HG03159 (cell line): ENCODE measurements at regions not wholly inside any gene's neighbourhood (a gene's known extent, or its start where the extent isn't known, plus 50 kb on each side); places are given as distances from the start of the nearest gene placed in this dataset.
"Not testable (repeated sequence)": the region's sequence is repeated elsewhere in the genome, so short reads cannot be mapped to it uniquely, and the experiment has no call there.

Experiments used
- ATAC-seq: cut with Tn5 transposase; IDR thresholded peaks from one replicate; pipeline ENCODE4 v1.9.1; 2021; ENCODE audit warnings: mild to moderate bottlenecking, moderate library complexity; ENCODE audit not compliant: unreplicated experiment

DNA sequence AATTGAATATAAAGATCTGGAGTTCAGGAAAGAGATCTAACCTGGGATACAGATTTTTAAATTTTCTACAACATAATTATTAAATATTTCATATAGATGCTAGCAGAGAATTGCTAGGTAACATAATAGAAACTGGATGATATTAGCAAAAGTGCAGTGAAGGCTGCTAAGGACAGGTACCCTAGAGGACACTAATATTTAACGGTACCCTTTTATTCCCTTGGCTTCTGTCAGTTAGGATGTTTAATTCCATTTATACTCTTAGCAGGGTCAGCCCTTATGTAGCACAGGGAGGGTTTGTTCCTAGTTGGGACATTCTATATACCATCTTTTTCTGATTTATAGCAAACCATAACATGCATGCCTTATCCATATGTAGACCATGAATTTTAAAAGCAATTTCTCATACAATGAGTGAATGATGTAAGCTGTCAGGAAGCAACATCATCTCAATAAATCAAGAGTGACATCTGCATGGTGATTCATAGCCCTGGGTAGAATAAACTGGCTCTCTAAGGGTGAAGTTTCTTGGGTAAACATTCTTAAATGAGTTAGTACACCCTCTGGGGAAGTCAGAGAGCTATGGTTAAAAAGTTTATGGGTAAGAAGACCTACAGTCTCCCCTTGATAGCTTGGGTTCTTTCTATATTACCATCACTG lies 404.4 kb upstream of the MGAT4C start:
- ATAC-seq: no peak

DNA sequence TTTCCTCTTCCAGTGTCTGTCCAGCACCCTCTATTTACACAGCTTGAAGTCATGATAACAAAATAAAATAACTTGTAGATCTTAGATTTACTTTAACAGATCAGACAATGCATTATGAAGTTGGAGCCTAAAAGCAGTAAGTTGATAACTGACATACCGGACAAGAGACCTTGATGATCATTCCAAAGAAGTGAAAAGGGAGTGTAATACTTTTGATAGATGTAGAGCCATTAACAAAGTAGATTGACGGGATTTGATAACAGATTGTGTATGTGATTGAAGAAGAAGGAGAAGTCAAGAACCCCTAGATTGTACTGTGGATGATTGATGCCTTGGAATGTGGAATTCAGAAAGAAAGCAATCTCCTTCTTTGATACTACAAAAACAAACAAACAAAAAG lies 403.8 kb upstream of the MGAT4C start:
- no peak for ATAC-seq

DNA sequence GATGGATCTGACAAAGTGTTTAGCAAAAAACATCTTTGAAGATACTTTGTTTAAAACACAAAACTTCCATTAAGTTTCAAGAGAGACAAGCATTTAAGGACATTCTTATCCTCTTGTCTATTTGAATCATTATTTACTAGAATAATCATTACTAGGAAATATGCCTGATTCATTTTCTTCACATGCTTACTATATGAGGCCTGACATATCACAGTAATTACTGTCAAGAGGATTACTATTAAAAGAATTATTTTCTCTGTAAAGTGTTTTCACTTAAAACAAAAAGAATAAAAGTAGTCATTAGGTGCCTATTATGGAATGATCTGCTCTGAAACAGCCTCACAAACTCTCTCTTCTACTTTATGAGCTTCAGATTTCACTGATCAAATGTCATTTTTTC lies 402.1 kb upstream of the MGAT4C start:
- no peak for ATAC-seq

DNA sequence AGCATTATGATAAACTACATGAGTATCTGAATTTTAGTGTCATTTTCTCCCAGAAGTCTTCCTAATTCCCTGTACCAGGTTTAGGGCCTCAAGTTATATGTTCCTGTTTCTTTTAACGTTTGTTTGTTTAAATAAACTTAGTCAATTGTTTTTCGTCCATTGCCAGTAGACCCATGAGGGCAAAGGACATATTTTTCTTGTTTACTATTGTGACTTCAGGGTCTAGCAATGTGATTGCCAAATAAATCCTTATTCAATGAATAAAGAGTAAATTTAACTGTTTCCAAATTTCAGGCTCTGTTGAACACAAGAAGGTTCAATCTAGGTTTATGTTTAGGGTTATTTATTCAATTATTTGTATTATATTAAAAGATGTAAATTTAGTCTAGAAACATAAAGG lies 391.6 kb upstream of the MGAT4C start:
- no peak for ATAC-seq

DNA sequence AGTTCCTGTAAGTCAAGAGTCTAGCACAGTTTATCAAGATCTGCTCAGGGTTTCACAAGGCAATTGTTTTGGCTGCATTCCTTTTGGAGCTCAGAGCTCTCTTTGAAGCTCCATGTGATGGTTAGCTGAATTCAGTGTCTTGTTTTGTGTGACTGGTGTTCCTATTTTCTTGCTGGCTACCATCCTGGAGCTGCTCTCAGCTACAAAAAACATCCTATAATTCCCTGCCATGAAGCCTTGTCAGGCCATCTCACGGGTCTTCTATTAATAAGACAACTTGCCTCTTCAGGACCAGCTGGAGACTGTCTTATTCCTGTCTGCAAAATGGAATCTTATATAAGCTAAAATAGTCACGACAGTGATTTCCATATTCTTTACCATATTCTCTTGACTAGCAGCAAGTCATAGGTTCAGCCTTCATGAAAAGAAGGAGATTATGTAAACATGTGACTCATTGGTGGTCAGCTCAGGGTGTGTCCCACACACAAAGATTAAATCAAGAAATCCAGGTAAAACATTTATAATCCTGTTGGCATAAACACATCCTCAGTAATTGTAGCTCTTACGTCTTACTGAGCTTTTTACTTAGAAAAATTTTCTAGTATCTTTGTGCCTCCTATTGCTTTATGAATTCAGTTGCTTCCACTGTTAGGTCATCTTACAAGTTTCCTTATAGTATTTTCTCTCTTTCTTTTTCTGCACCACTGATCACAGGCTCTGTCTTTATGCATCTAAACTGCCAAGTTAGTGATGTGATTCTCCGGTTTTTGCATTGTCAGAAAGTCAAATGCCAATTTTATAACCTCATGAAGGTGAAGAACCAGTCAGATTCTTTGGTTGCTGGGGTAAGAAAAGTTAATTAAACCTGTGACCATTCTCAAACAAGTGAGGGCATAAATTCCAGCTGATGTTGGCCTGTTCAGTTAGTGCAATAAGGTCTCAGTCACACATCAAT lies 378.5 kb upstream of the MGAT4C start:
- ATAC-seq: no peak

DNA sequence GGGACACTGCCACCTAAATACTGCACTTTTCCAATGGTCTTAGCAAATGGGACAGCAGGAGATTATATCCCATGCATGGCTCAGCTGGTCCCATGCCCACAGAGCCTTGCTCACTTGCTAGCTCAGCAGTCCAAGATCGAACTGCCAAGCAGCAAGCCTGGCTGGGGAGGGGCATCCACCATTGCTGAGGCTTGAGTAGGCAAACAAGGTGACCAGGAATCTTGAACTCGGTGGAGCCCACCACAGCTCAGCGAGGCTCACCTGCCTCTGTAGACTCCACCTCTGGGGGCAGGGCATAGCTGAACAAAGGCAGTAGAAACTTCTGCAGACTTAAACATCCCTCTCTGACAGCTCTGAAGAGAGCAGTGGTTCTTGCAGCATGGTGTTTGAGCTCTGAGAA lies 370.8 kb upstream of the MGAT4C start:
- ATAC-seq: no peak

DNA sequence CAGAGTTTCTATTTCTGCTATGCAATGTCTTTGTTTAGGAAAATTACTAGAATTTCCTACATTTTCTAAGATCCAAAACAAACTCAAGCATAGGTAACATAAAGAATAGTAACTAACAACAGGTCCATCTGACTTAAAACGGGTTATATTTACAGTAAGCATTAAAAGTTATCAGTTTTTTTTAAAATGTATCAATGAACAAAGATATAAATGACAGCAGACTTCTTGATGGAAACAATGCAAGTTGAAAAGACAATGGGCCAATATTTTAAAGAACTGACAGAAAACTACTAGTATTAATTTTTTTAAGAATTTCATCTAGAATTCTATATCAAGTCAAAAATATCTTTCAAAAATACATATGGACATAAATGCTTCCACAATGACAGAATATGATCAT lies 367.1 kb upstream of the MGAT4C start:
- no peak for ATAC-seq

DNA sequence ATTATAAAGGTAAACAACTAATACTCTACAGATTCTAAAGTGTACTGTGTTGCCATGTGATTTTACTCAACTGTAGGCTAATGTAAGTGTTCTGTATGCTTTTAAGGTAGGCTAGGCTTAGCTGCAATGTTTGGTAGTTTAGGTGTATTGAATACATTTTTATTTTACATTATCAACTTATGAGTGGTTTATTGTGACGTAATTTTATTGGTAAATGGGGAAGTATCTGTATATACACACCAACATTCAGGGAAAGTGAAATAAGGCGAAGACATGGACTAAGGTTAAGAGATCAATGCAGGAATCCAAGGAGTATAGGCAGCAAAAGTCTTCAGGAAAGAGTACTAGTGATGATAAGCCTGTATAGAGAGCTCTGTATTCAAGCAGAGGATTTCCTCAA lies 365.8 kb upstream of the MGAT4C start:
- ATAC-seq: no peak

DNA sequence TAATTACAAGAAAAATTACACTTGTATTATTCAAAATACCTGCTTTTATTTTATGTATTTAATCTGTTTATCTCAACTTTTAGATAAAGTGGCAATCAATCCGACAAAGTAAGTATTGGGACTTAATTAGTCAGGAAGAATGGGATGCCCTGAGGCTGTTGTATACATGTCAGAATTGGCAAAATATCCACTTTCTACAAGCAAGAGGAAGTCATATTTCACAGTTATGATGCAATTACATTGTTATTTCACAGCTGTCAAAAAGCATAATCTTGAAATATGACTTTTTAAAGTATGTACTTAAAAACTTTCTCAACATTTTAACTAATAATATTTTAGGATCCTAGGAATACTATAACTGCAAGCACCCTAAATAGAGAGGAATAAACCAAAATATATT lies 357.1 kb upstream of the MGAT4C start:
- ATAC-seq: no peak

DNA sequence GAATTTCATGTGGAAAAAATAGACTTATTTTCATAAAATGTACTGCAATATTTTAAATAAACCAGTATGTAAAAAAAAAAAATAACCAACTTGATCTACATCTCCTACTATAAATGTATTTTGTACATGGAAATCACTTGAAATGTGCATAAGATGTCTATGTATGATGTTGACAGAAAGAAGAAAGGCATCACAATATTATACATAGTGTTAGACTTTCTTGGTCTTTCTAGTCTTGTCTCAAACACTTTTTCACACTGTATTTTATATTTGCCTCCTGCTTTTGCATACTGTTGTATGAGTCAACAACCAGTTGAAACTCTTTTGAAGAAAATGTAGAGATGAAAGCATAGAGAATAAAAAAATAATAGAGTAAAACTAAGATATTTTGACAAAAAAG lies 352.4 kb upstream of the MGAT4C start:
- no peak for ATAC-seq

DNA sequence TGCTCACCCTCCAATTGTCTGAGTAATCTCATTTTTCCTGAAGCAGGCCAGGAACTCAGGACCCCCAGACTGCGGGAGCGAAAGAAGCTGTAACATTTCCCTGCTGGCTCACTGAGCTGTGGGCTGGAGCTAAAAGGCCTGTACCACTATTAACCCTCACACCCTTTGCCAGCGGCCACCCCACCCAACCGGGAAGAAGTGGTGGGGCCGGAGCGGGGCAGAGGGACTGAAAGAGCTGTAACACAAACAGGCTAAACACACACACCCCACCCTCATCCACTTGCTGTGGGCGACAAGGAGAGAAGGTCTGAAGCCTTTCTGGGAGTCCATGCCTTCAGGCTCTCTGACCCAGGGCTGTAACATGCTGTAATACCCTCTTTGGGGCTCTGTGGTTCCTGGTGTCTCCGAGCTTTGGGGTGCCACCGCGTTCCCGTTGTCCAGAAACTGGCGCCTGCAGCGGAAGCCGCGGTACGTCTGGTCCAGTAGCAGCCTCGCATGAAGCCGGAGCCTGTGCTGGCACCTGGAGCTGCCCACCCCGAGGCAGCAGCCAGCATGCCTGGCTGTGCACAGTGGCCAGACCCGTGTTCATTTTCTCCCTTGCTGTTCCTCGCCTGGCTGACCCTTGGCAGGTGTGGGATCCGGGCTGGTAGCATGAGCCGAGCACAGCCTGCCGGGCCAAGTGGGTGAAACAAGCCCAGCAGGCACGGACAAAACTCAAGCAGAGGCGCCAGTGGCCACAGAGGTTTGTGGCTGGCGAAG lies 345.5 kb upstream of the MGAT4C start:
- ATAC-seq: no peak

DNA sequence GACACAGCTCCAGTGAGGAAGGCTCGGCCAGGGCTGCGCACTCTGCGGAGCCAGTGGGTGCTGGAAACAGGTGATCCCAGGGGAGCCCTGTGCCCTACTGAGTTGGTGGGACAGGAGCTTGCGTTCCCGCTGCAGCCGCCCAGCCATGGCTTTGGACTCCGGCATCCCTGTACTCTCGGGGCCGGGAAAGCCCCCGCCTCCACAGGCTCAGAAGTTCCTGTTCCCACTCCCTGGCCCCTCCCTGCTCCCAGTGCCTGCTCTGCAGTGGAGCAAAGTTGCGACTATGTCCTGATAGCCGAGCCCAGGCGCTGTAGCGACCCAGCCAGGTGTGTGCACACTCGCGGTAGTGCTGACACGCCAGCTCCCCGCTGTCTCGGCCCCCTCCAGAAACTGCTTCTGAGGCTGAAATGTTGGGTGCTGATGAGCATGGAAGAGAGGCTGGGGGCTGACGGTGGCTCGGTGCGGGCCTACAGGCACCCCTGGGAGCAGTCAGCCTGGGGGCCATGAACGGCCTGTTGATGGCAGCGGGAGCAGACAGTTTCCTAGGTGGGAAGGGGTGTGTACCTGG lies 344.6 kb upstream of the MGAT4C start:
- no peak for ATAC-seq

DNA sequence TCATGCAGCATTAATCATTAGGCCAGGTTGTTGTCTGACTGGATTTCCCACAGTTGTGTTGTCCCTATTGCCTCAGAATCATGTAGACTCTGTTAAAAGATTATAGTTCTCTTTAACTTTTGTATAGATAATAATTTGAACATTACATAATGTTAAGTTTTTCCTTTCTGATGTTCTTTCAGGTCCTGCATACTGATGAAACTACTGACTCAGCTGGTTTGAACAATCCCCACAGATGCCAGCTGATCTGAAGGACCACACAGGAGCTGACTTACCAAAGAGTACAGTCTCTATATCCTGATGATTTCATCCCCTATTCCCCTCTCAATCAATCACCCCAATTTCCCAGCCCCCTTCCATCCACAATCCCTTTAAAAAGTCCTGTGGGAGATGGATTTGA lies 341.2 kb upstream of the MGAT4C start:
- no peak for ATAC-seq

DNA sequence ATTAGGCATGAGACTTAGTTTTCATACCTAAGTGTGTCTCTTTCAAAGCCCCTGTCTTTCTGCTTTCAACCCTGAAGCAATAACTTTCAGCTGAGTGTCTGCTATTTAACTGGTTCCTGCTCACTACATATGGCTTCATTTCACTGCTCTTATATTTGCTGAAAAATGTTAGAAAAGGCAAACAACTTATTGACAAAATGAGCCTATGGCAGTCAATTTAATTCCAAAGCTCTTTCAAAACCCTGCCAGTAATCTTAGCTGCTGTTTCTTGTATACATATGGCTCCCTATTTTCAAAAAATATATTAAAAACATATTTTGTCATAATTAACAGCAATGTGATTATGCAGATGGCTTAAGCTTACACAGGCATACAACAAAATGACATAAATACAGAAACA lies 334.1 kb upstream of the MGAT4C start:
- ATAC-seq: no peak

DNA sequence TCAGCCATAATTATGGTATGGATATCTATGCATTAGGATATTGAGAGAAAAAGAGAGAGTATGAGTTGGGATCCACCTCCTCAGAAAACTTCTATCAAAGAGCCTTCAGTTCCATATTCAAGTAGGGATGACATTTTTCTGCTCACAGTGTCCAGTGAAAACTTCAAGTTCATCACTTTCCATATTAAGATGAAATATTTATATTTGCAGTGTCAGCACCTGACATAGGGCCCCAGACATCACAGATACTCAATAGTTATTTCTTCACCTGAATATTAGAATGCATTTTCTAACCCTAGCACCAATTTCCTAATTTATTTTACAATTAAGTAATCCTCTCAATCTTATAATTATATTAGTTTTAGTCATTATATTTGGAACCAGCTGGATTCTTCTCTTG lies 318.0 kb upstream of the MGAT4C start:
- ATAC-seq: no peak

DNA sequence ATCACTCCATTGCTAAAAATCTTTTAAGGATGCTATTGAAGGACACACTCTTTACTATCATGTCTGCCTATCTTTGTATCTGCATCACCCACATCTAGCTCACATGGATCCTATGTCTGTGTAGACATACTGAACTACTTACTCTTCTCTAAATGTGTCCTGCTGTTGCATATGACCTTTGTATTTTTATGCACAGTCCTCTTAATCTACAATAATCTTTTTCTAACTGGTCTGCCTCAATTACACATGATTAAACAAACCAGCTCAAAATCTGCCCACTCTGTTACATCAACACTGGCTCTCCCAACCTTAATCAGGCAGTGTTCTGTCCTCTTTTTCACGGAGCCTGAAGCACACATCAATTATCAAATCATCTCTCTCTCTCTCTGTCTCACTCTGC lies 316.3 kb upstream of the MGAT4C start:
- ATAC-seq: no peak

DNA sequence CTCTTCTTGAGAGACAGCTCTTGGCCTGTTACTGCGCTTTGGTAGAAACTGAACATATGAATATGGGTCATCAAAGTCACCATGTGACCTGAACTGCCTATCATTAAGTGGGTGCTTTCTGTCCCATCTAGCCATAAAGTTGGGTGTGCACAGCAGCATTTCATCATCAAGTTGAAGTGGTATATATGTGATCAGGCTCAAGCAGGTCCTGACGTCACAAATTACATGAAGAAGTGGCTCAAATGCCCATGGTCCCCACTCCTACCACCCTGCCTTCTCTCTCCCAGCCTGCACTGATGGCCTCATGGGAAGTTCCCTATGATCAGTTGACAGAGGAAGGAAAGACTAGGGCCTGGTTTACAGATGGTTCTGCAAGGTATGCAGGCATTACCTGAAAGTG lies 308.8 kb upstream of the MGAT4C start:
- no peak for ATAC-seq

DNA sequence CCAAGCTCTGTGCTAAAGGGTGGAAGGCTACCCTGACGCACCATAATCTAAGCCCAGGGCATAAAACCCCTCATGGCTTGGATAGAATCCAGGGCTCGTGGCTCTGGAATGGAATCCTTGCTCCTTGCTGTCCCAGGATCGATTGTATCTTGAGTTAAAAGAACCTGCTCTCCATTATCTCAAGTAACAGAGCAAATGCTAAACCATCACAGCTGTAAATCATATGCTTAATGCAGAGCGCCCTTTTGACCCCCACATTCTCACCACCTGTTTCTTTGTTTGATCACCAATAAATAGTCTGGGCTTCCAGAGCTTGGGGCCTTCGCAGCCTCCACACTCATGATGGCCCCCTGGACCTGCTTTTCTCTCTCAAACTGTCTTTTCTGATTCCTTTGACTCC lies 299.3 kb upstream of the MGAT4C start:
- ATAC-seq: not testable (repeated sequence)

DNA sequence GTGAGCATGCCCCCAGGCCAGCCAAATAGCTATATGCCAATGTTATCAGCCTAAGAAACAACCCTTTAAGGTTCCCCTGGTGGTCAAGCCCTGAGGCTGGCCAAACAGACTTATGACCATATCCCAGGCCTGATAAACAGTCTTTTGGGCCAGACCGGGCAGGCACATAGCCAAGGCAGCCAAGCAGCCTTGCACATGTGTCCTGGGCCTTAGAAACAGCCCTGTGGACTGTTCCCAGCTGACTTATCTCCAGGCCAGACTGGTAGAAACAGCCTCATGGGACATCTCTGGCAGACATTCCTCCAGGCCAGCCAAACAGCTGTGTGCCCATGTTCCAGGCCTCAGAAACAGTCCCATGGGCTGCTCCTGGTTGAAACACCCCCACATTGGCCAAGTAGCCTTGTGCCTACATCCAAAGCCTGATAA lies 295.0 kb upstream of the MGAT4C start:
- ATAC-seq: no peak

DNA sequence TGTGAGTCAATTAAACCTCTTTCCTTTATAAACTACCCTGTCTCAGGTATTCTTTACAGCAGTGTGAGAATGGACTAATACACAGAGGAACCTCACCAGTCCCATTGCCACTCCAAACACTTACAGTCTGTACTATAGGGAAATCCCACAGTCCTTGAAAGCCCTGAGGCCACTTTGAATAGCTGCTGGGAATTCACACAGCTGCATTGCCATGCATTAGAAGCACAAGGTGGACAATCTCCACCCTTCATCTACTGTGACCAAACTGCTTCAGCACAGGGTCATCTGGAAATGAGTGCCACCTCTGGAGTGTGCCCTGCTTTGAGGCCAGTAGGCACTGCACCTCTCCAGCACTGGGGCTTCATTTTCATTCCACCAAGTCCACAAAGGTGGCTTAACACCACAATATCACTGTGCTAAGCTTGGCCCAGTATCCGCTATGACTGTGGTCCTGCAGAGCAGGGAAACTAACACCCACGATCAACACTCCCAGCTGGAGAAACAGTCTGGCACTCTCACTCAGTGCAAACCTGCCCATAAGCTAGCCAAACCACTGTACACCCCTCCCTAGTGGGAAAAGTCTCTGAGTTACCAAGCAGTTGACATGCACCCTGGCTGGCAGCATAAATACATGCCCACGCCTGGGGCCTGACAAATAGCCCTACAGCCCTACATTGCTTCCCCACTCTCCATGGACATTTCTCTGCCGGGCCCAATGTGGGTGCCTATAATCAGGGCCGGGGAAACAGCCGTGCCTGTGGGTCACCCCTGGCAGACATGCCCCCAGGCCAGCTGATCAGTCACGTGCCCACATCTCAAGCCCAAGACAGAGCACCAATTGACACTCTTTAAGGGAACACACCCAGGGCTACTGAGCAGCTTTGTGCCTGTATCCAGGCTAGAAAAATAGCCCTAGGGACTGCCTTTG lies 294.3 kb upstream of the MGAT4C start:
- ATAC-seq: no peak
